ENCODE measurements at regions not wholly inside any gene's neighbourhood (a gene's known extent, or its start where the extent isn't known, plus 50 kb on each side); places are given as distances from the start of the nearest gene placed in this dataset.

GRCh38 chr22:47369431-47370015 lies 607.1 kb downstream of the TBC1D22A start:
- TF ChIP-seq, protein P1, sequence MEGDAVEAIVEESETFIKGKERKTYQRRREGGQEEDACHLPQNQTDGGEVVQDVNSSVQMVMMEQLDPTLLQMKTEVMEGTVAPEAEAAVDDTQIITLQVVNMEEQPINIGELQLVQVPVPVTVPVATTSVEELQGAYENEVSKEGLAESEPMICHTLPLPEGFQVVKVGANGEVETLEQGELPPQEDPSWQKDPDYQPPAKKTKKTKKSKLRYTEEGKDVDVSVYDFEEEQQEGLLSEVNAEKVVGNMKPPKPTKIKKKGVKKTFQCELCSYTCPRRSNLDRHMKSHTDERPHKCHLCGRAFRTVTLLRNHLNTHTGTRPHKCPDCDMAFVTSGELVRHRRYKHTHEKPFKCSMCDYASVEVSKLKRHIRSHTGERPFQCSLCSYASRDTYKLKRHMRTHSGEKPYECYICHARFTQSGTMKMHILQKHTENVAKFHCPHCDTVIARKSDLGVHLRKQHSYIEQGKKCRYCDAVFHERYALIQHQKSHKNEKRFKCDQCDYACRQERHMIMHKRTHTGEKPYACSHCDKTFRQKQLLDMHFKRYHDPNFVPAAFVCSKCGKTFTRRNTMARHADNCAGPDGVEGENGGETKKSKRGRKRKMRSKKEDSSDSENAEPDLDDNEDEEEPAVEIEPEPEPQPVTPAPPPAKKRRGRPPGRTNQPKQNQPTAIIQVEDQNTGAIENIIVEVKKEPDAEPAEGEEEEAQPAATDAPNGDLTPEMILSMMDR (IDR thresholded peaks at IDR 0.05; ENCODE audit: low read depth, low read length, poor library complexity, severe bottlenecking): no peak
- TF ChIP-seq EZH2phosphoT487 (IDR thresholded peaks at IDR 0.05; ENCODE audit: borderline replicate concordance, low read length): no peak
